GM19351 (cell line): ENCODE measurements at regions not wholly inside any gene's neighbourhood (a gene's known extent, or its start where the extent isn't known, plus 50 kb on each side); places are given as distances from the start of the nearest gene placed in this dataset.
"Not testable (repeated sequence)": the region's sequence is repeated elsewhere in the genome, so short reads cannot be mapped to it uniquely, and the experiment has no call there.

Experiments
- ATAC-seq: cut with Tn5 transposase; IDR thresholded peaks from one replicate; pipeline ENCODE4 v1.9.1; 2021; ENCODE audit warnings: mild to moderate bottlenecking, moderate library complexity; ENCODE audit not compliant: unreplicated experiment

DNA sequence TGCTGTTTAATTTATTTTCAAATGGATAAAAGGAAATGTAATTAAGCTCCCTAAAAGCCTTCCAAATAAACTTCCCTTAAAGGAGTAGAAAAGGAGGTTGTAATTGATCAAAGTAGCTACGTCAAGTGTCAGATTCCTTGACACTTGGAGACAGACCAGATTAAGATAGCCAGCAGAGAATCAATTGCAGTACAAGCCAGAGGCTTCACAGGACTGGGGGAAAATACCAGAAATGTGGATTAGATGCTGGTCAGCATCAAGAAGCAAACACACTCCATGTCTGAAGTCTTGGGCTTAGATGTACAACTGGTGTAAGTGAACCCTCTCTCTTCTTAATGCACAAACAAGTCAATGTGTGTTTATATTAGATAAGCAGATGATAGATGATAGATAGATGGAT, 184.9 kb upstream of the TAS2R1 start:
- no peak for ATAC-seq

DNA sequence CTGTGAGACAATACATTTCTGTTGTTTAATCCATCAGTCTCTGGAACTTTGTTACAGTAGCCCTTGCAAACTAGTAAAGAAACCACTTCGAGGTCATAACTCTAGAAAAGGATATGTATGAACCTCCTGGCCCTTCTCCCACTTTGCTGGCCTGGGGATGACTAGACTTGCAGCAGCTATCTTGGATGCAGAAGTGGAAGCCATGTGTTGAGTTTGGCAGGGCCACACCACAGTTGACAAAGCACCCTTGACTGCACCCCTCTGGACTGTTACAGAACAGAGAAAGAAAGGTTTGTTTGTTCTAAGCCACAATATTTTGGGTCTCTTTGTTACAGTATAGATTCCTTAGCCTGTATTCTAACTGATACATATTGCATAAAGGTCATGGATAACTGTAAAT, 183.2 kb upstream of the TAS2R1 start:
- ATAC-seq = no peak

DNA sequence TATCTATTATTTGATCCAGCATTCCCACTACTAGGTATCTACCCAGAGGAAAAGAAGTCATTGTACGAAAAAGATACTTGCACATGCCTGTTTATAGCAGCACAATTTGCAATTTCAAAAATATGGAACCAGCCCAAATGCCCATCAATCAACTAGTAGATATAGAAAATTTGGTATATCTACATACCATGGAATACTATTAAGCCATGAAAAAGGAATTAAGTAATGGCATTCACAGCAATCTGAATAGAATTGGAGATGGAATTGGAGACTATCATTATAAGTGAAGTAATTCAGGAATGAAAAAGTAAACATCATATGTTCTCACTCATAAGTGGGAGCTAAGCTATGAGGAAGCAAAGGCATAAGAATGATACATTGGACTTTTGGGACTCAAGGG, 177.2 kb upstream of the TAS2R1 start:
- ATAC-seq = not testable (repeated sequence)

DNA sequence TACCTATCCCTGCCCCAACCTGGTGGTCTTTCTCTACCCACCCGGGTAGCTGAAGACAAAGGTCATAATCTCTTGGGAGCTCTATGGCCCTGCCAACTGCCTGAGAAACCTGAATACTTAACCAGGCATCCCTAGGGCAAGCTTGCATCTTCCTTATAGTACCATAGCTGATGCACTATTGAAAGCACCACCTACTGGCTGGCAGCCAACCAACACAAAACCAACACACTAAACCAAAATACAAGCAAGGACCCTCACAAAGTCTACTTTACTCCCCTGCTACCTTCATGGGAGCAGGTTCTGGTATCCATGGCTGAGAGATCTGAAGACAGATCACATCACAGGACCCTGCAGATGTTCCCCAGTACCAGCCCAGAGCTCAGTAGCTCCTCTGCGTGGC, 171.8 kb upstream of the TAS2R1 start:
- ATAC-seq = no peak

DNA sequence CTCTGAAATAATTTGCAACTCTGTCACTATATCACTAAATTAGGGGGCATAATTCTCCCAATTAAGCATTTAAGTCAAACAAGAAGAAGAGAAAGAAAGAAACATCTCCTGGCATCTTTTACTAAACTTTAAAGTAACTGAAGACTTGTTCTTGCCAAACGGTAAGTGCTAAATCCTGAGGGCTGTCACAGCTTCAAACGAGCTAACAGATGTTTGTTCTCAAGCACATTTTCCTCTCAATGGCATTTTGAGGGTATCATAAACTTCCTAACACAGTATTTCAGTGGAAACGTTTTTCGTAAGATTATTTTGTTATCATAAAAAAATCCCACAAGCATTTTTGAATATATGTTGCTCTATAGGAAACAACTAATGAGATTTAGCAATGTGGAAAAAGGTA, 169.5 kb upstream of the TAS2R1 start:
- ATAC-seq = no peak

DNA sequence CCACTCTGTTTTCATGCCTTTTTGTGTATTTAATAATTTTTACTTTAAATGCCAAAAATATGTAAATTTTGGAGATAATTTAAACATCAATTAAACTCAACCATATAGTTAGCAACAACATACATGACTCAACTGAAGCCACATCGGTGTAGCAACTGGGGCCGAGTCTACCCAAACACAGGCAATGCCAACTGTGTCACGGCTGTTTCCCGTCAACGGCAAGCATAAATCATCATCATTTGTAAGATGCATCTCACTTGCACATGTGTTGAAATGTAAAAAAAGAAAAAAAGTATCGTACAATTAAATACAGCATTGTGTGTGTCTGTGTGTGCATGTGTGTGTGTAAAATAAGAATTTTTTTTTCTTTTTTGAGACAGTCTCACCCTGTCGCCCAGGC, 160.1 kb upstream of the TAS2R1 start:
- no peak for ATAC-seq

DNA sequence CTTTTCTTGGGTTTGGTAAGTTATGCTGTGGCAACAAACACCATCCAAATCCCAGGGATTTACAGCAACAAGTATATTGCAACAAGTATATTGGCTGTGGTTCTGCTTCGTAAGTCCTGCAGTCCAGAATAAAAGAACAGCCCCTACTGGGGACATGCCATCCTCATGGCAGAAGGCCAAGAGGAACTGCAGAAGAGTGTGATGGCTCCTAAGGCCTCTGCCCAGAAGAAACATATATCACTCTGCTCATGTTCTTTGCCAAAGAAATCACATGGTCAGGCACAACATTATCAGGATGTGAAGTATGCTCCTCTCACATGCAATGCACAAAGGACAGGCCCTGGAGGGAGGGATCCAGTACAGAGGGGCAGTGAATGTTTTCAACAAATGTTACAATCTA, 159.6 kb upstream of the TAS2R1 start:
- no peak for ATAC-seq

DNA sequence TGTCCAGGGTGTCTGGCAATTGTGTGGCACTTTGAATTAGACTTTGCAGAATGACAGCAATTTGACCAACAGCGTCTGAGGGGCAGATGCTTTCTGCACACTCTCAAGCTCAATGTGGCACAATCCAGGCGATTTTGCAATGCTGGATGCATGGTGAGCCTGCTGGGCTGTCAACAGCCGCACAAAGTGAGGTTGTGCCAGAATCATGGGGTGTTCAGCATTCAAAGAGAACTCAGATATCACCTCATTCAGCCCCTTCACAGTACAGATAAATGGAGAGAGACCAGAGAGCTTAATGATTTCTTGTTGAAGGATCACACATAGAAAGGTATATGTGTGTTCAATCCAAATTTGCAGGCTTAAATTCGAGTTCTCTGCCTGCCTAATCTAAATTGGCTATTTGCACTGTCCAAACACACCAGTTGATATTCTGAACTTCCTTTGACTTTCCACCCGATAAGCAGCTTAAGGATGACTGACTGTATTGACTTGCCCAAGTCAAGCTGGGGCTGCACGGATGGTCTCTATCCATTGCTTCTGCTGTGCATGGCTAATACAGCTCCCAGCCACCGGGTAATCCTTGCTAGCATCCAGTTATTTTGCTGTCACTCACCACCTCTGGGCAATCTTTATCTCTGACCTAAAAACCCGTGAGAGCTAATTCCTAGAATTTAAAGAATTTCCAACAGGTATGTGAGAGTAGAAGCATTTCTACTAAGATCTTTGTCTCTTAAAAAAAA, 157.9 kb upstream of the TAS2R1 start:
- no peak for ATAC-seq

DNA sequence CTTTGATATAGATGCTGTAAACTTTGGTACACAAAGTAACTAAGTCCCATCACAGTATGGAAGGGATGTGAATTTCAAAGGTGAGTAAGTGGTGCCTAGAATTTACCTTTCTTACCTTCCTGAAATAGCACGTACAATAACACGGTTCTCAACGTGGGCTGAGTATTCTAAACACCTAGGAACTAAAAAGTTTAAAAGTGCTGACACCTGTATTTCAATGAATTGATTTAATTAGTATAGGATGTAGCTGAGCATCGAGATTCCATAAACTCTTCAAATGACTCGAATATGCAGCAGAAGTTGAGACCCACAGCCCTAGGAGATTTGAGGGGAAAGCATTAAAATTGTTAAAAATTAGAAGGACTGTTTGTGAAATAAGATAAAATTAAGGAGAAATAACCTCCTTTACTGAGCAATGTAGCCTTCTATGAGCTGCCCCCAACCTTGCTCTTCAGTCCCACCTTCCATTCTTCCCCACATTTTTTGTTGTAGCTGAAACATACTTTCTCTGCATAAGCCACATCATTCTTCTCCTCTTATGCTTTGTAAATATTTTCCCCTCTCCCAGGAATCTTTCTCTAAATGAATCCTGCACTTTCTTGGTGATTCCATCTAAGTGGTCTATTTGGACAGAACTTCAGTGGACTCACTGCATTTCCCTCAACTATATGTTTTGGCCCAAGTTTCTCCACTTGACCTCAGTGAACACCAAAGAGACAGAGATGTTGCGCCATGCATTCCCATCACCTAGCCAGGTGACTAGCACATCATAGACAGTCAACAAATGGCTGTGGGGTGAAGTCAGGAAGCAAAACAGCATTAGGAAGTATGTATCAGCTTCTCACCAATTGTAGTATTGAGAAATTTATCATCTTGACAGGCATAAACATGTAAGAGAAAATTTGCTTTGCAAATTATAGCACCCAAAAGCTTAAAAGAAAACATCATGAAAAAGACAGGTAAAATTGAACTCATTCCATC, 156.5 kb upstream of the TAS2R1 start:
- ATAC-seq = no peak

DNA sequence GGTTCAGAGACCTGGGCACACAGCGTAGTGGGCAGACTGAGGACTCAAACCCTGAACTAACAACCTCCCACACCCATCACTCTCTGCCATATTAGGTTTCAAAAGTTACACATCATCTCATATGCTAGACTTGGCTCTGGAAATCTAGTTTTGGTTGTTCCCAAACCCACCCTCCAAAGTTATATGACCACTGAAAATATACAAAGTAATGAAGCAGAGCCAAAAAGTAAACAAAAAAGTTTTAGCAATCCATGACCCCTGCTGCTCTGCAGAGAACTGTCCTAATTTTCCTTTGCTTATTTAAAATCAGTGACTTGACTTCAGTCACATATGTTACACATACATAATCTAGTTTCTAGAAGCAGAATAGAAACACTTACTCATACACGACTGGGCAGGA, 155.6 kb upstream of the TAS2R1 start:
- ATAC-seq = no peak

DNA sequence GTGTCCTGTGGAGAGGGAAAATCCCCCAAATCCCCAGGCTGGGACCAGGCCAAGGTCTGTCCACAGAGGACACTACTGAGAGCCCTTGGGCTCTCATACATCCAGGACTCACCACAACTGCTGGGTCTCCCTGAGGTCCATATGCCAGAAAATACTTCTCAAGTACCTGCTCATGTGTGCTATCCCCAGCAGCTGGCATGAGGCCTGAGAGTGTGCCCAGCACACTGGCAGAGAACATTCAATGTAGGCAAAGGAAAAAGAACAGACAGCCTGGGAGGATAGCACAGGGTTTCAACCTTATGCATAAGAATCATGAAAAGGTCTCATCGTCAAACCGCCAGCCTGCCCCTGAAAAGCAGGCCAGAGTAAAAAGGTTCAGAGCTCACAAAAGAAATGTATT, 154.1 kb upstream of the TAS2R1 start:
- no peak for ATAC-seq

DNA sequence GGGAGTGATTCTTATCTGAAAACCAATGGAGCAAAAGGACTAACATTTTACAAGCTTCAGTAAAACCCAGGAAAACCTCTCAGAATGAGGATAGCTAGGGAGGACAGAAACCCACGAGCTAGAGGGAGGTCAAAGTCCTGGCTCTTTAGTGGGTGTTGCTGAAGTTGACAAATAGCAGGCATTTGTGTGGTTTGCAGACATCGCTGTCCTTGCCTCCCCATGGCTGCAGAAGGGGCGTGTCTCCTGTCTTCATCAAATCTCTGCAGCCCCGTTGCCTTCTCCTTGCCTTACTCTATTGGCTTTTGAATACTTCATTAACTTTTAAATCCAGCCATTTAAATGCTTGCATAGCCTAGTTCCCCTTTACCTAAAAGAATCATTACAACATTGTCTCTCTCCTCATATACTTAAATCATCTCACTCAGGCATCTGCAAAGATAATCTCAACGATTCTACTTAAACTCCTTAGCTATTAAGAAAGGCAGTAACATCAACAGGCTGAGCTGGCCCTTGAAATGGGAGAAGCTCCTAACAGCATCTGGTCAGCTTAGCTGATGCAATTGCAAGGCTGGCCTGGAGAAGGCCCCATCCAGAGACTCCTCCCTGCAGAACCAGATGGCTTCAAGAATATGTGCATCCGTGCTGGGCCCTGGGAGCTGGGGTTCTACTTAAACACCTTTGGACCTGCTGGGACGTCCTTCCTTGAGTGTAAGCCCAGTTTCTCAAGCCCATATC, 152.8 kb upstream of the TAS2R1 start:
- no peak for ATAC-seq

DNA sequence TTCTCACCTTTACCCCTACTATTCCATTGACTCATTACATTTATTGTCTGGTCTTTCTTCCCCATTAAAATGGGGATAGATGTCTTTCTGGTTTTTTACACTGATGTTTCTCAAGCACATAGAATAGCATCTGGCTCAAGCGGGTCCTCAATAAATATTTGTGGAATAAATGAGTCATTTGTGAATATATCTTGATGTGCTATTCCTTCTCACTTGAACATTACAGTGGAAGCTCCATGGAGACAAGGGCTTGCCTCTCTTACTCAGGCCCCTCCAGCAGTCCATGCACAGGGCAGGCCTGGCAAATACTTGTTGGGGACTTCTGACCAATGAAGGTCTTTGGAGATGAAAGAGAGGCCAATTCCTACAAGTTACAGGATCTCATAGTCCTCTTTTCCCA, 151.7 kb upstream of the TAS2R1 start:
- no peak for ATAC-seq

DNA sequence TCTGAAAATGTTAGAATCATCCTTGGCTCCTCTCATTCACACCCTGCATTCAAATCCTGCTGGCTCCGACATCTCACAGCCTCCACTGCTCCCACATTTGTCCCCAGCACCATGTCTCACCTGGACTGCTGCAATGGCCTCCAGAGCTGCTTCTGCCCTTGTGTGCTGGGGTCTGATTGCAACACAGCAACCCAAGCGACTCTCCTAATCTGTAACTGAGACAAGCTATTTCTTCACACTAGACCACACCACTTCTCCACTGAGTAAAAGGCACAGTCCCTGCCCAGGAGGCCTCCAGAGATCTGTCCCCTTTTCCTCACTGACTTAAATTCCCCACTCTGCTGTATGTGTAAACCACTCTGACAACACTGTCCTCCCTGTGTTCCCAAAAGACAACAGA, 151.1 kb upstream of the TAS2R1 start:
- no peak for ATAC-seq

DNA sequence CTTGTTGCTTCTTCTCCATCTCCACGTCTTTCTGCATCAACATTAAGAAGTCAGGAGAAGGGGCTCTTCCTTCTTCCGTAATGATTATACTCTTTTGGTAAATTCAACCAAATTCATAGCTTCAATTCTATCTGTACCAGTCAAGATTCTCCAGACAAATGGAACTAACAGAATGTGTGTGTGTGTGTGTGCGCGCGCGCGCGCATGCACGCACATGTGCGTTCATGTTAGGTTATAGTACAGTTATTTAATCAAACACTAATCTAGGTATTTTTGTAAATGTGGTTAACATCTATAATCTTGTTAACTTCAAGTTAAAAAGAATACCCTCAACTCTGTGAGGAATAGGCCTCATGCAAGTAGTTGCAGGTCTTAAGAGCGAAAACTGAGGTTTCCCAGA, 150.3 kb upstream of the TAS2R1 start:
- ATAC-seq = no peak

DNA sequence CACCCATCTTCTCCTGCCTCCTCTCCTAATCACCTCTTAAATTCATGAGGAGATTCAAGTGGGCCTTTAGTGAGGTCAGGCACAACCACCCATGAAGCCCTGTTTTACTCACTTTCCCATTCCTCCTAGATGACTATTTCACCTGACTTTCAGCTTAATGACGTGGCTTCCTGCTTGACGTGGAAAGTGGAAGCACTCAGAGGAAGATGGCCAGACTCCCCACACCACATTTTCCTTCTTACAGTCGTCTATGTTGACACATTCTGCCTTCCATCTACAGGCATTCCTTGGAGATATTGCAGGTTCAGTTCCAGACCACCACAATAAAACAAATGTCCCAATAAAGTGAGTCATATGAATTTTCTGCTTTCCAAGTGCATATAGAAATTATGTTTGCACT, 146.4 kb upstream of the TAS2R1 start:
- no peak for ATAC-seq

DNA sequence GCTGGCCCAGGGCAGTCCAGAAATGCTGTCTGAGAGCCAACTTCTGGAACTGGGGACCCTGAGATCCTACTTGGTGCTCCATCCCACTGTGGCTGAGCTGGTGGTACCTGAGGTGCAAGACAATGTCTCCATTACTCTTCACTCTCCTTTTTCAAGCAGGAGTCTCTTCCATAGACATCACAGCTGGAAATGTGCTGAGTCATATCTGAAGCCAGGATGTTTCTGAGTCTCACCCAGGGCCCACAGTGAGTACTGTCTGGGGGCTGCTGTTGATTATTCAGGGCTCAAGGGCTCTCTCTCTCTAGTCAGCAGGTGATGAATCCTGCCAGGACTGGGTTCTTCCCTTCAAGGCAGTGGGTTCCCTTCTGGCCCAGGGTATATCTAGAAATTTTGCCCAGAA, 145.2 kb upstream of the TAS2R1 start:
- ATAC-seq = no peak

DNA sequence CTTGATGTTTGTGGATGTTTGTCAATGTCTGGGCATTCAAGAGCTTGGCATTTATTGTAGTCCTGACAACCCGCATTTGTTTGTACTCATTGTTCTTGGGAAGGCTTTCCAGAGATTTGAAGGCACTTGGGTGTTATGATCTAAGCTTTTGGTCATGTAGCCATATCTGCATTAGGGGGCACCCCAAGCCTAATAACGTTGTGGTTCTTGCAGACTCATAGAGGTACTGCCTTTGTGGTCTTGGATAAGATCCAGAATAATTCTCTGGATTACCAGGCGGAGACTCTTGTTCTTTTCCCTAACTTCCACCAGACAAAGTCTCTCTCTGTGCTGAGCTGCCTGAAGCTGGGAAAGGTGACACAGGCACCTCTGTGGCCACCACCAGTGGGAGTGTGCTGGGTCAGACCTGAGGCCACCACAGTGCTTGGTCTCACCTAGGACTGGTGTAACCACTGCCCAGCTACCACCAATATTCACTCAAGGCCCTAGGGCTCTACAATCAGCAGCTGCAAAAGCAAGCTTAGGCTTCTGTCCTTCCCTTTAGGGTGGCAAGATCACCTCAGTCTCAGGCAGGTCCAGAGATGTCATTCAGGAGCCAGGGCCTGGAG, 144.4 kb upstream of the TAS2R1 start:
- ATAC-seq = no peak

DNA sequence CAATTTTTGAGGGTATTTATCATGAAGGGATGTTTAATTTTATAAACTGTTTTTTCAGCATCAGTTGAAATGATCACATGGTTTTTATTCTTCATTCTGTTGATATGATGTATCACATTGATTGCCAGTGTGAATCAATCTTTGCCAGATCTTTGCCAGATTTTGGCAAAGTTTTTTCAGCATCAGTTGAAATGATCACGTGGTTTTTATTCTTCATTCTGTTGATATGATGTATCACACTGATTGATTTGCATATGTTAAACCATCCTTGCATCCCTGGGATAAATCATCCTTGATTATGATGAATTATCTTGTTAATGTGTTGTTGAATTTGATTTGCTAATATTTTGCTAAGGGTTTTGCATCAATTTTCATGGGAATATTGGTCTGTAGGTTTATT, 140.9 kb upstream of the TAS2R1 start:
- ATAC-seq = no peak

DNA sequence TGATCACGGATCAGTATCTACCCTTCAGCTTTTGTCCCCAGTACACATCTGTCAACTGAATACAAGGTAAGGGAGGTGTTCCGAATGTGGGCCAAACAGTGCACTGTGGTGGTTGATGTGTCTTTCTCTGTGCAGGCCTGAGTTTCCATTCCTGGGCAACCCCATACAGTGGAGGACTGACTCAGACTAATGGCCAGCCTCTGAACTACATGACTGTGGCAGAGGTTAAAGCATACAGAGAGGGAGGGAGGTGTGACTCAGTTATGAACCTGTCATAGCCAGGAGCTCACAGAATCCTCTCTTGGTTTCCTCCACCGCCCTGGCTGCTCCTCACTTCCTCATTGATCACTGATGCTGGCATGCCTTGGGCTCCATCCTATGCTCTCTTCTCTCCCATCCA, 136.4 kb upstream of the TAS2R1 start:
- no peak for ATAC-seq
